B cell (primary cell): ENCODE measurements at regions not wholly inside any gene's neighbourhood (a gene's known extent, or its start where the extent isn't known, plus 50 kb on each side); places are given as distances from the start of the nearest gene placed in this dataset.

Experiments used
- ATAC-seq: fragments of 200-7000 bp; cut with Tn5 transposase; one replicate; pipeline ENCODE4 v1.10.0; 2021; ENCODE audit warnings: low read depth, mild to moderate bottlenecking, moderate number of reproducible peaks, moderate library complexity
- CTCF ChIA-PET: fragments of 350-600 bp; sonication (Branson Sonifier 250); formaldehyde crosslinking; loops from one replicate; lab custom pipeline; 2021; ENCODE audit warnings: antibody characterized with exemption, inconsistent platforms; lab: Charles Lee
- POLR2A ChIA-PET: fragments of 350-600 bp; sonication (Branson Sonifier 250); formaldehyde crosslinking; loops from one replicate; lab custom pipeline; 2021; ENCODE audit warnings: antibody characterized with exemption; lab: Charles Lee
- DNase-seq: peaks from one replicate; pipeline ENCODE4 v3.0.0; 2013
- H2AFZ ChIP-seq: 2 replicates; pipeline ENCODE4 v1.6.1; 2012; ENCODE audit warnings: mild to moderate bottlenecking, low read depth, low read length; ENCODE audit not compliant: insufficient read depth, poor library complexity, severe bottlenecking
- H3K27ac ChIP-seq, 2 donors: 1 replicate in 1 of 2; 2 replicates in 1 of 2; pipeline ENCODE4 v1.5.1; 2012 to 2013; ENCODE audit warnings: low read length in 2 of 2, mild to moderate bottlenecking in 2 of 2, moderate library complexity in 1 of 2
- H3K27me3 ChIP-seq, 4 experiments: fragments of 200-600 bp in 1 of 4; sonication (generic) in 1 of 4; replicated peaks in 1 of 4; 1 replicate in 2 of 4; 2 replicates in 2 of 4; pipeline versions ENCODE4 v1.6.1 to v1.7.0; 2013 to 2016; ENCODE audit warnings: low read length in 3 of 4, mild to moderate bottlenecking in 2 of 4, mixed read lengths in 1 of 4, moderate library complexity in 1 of 4; ENCODE audit not compliant: insufficient read depth in 4 of 4, control insufficient read depth in 3 of 4; ENCODE audit errors: control extremely low read depth in 1 of 4
- H3K36me3 ChIP-seq, 2 experiments: replicated peaks in 1 of 2; 1 replicate in 1 of 2; 2 replicates in 1 of 2; pipeline versions ENCODE4 v1.6.1 to v1.7.1; 2013; ENCODE audit warnings: low read length in 1 of 2; ENCODE audit not compliant: insufficient read depth in 2 of 2, control insufficient read depth in 1 of 2; ENCODE audit errors: control extremely low read depth in 1 of 2, extremely low read depth in 1 of 2
- H3K4me1 ChIP-seq, 2 donors: fragments of 200-600 bp in 1 of 2; sonication (generic) in 1 of 2; 1 replicate in 1 of 2; 2 replicates in 1 of 2; pipeline versions ENCODE4 v1.5.1 to v1.6.1; 2013 to 2017; ENCODE audit warnings: low read length in 2 of 2; ENCODE audit not compliant: control insufficient read depth in 2 of 2, insufficient read depth in 2 of 2
- H3K4me2 ChIP-seq: replicated peaks from 2 replicates; pipeline ENCODE3; 2012; ENCODE audit warnings: mild to moderate bottlenecking, low read depth, low read length; ENCODE audit not compliant: poor library complexity, severe bottlenecking
- H3K4me3 ChIP-seq, 5 experiments: fragments of 200-600 bp in 1 of 5; sonication (generic) in 1 of 5; 1 replicate in 3 of 5; 2 replicates in 2 of 5; pipeline versions ENCODE4 v1.5.1 to v1.7.0; 2011 to 2016; ENCODE audit warnings: low read length in 4 of 5, mild to moderate bottlenecking in 4 of 5, low read depth in 2 of 5, control low read depth in 1 of 5, moderate library complexity in 1 of 5; ENCODE audit not compliant: insufficient read depth in 1 of 5; ENCODE audit errors: control extremely low read depth in 1 of 5, extremely low read depth in 1 of 5
- H3K79me2 ChIP-seq: fragments of 200-600 bp; sonication (generic); one replicate; pipeline ENCODE4 v1.6.0; 2016; ENCODE audit warnings: low read length; ENCODE audit not compliant: control insufficient read depth, insufficient read depth
- H3K9ac ChIP-seq: fragments of 200-600 bp; sonication (generic); 2 replicates; pipeline ENCODE4 v1.6.1; 2017; ENCODE audit warnings: mild to moderate bottlenecking, low read length, moderate library complexity
- H3K9me3 ChIP-seq, 3 donors: one replicate each; pipeline versions ENCODE4 v1.6.1 to v1.7.1; 2013; ENCODE audit warnings: low read length in 2 of 3; ENCODE audit not compliant: control insufficient read depth in 2 of 3, insufficient read depth in 1 of 3; ENCODE audit errors: control extremely low read depth in 1 of 3
- H4K20me1 ChIP-seq: 2 replicates; pipeline ENCODE4 v1.6.0; 2012; ENCODE audit warnings: mild to moderate bottlenecking, low read length; ENCODE audit not compliant: insufficient read depth, control insufficient read depth, poor library complexity, severe bottlenecking
- H3K27ac Mint-ChIP-seq: one replicate; pipeline ENCODE4 v1.8.0; 2021; ENCODE audit warnings: mixed read lengths
- H3K27me3 Mint-ChIP-seq: one replicate; pipeline ENCODE4 v1.8.0; 2021; ENCODE audit warnings: mixed read lengths
- H3K4me1 Mint-ChIP-seq: one replicate; pipeline ENCODE4 v1.8.0; 2021; ENCODE audit warnings: mixed read lengths
- H3K4me3 Mint-ChIP-seq: one replicate; pipeline ENCODE4 v1.8.0; 2021; ENCODE audit warnings: mixed read lengths
- H3K9me3 Mint-ChIP-seq: one replicate; pipeline ENCODE4 v1.8.0; 2022; ENCODE audit warnings: mixed read lengths; ENCODE audit not compliant: insufficient read depth
- EZH2 ChIP-seq: IDR thresholded peaks from 2 replicates; pipeline ENCODE4 v1.6.1; 2012; ENCODE audit warnings: borderline replicate concordance, low read depth, mild to moderate bottlenecking, moderate library complexity, low read length; ENCODE audit not compliant: insufficient read depth, poor library complexity, severe bottlenecking
- WGBS: methylation state at CpG from one replicate; pipeline ENCODE4 v1.1.5; 2013; ENCODE audit warnings: missing lambda C conversion rate; ENCODE audit not compliant: insufficient coverage; 5-methylcytosine and 5-hydroxymethylcytosine counted together
- intact Hi-C: fragments of 100-400 bp; cut with micrococcal nuclease; formaldehyde crosslinking; loops from one replicate; pipeline ENCODE4 v1.10.0; 2022
- TF ChIP-seq, protein P1 (sequence below): fragments of 200-600 bp; IDR thresholded peaks from one replicate; pipeline ENCODE4 v1.8.0; 2022; ENCODE audit warnings: antibody characterized with exemption, mild to moderate bottlenecking

- no peaks in the 10 kb centered on the region for H3K36me3 ChIP-seq
- no peaks in the 10 kb centered on the region for H3K79me2 ChIP-seq
- H3K4me1 ChIP-seq, result no peaks in the 10 kb centered on the region
- WGBS, result 98% methylated on average over 3 of the region's 4 CpGs
- H3K9me3 Mint-ChIP-seq, result no peaks in the 10 kb centered on the region
- H3K4me3 Mint-ChIP-seq, result no peak overlapping the region
- no peak overlapping the region for H2AFZ ChIP-seq
- H3K9me3 ChIP-seq, result no peaks in the 10 kb centered on the region
- DNase-seq (no peak), ATAC-seq (no peak)
- H3K27me3 ChIP-seq, result no peaks in the 10 kb centered on the region
- no peak overlapping the region for H3K4me3 ChIP-seq
- no peaks in the 10 kb centered on the region for H3K27me3 Mint-ChIP-seq
- H3K4me2 ChIP-seq, result no peak overlapping the region
- H3K27ac Mint-ChIP-seq, result no peak overlapping the region
- intact Hi-C loops, result no loop called here
- no peak overlapping the region for H3K27ac ChIP-seq
- POLR2A ChIA-PET, result no interaction called here
- no peaks in the 10 kb centered on the region for H4K20me1 ChIP-seq
- no peak overlapping the region for H3K9ac ChIP-seq
- H3K4me1 Mint-ChIP-seq, result no peaks in the 10 kb centered on the region
- CTCF ChIA-PET, result no interaction called here
- no peak for TF ChIP-seq EZH2
- TF ChIP-seq, protein P1, sequence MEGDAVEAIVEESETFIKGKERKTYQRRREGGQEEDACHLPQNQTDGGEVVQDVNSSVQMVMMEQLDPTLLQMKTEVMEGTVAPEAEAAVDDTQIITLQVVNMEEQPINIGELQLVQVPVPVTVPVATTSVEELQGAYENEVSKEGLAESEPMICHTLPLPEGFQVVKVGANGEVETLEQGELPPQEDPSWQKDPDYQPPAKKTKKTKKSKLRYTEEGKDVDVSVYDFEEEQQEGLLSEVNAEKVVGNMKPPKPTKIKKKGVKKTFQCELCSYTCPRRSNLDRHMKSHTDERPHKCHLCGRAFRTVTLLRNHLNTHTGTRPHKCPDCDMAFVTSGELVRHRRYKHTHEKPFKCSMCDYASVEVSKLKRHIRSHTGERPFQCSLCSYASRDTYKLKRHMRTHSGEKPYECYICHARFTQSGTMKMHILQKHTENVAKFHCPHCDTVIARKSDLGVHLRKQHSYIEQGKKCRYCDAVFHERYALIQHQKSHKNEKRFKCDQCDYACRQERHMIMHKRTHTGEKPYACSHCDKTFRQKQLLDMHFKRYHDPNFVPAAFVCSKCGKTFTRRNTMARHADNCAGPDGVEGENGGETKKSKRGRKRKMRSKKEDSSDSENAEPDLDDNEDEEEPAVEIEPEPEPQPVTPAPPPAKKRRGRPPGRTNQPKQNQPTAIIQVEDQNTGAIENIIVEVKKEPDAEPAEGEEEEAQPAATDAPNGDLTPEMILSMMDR, result no peak
Observed at GRCh38 chr21:22200378-22201092, 1202.3 kb downstream of the NCAM2 start.

DNA sequence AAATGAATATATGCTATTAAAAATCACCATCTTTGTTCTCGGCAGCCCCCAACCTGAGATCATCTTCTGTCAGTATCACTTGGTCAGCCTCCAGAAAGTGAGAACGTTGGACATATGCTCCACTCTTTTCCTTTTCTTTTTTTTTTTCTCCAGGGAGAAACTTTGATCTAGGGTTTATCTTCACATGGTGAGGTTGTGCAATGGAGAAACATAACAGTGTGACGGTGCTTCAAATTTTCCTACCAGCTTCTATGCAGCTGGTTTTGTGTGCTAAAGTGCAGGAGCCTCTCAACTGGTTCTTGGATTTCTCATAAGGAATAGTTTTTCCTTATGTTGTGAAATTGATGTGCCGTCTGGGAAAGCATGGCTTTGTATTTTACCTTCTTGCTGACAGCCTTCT, 1202.9 kb downstream of the NCAM2 start:
- CTCF ChIA-PET, result no interaction called here

More for the DNA sequence above, 1202.9 kb downstream of the NCAM2 start:
- Histone ChIP-seq H3K9ac (no peak overlapping the region), H3K4me3 (no peak overlapping the region), H3K79me2 (no peaks in the 10 kb centered on the region), H2AFZ (no peak overlapping the region), H3K27me3 (no peaks in the 10 kb centered on the region), H3K27ac (no peak overlapping the region), H3K4me1 (no peaks in the 10 kb centered on the region), H4K20me1 (no peaks in the 10 kb centered on the region), H3K9me3 (no peaks in the 10 kb centered on the region), H3K4me2 (no peak overlapping the region), H3K36me3 (no peaks in the 10 kb centered on the region)
- Mint-ChIP-seq H3K27ac (no peak overlapping the region), H3K4me3 (no peak overlapping the region), H3K4me1 (no peaks in the 10 kb centered on the region), H3K9me3 (no peaks in the 10 kb centered on the region), H3K27me3 (no peaks in the 10 kb centered on the region)
- TF ChIP-seq, protein P1, result no peak
- no peak for TF ChIP-seq EZH2
- intact Hi-C loops, result no loop called here
- POLR2A ChIA-PET, result no interaction called here
- ATAC-seq (no peak), DNase-seq (no peak)
- WGBS, result no CpG with 5 or more reads among the region's 4 CpGs
